ENCODE measurements at regions not wholly inside any gene's neighbourhood (a gene's known extent, or its start where the extent isn't known, plus 50 kb on each side); places are given as distances from the start of the nearest gene placed in this dataset.
"Not testable (repeated sequence)": the region's sequence is repeated elsewhere in the genome, so short reads cannot be mapped to it uniquely, and the experiment has no call there.

DNA sequence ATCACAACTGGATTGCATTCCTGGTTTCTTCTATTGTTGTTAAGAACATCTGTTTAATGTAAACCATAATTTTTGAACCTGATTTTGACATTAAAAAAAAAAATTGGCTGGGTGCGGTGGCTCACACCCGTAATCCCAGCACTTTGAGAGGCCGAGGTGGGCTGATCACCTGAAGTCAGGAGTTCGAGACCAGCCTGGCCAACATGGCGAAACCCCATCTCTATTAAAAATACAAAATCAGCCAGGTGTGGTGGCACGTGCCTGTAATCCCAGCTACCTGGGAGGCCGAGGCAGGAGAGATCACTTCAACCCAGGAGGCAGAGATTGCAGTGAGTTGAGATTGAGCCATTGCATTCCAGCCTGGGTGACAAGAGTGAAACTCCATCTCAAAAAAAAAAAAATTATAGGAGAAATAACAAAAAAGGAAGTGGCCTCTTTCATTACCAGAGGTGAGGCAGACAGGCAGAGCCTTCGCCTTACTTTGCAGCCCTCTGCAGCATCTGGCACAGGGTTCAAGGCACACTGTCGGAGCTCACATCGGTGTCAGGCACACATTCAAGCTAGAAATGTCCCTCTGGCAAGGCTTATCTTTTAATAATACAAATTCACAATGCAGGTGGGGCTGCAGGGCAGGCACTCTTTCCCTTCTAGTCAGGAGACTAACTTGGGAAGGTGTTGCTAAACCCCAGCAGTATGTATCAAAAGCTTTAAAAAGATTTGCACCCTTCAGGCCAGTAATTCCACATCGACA, 108.5 kb downstream of the TUBA3C start:
- H3K4me3 Mint-ChIP-seq; H3K36me3 Mint-ChIP-seq (ENCODE audit: low read depth); H3K27ac Mint-ChIP-seq; H3K4me1 Mint-ChIP-seq (ENCODE audit: low read depth); H3K27me3 Mint-ChIP-seq; intact Hi-C loops (cut with micrococcal nuclease): not testable (repeated sequence)
- peaks cover 20% of the 10 kb centered on the region for H3K9me3 Mint-ChIP-seq

- Mint-ChIP-seq H3K36me3 (ENCODE audit: low read depth) (no peaks in the 10 kb centered on the region), H3K4me1 (ENCODE audit: low read depth) (no peaks in the 10 kb centered on the region), H3K27me3 (no peaks in the 10 kb centered on the region), H3K9me3 (peaks cover 20% of the 10 kb centered on the region), H3K4me3 (no peak overlapping the region), H3K27ac (no peak overlapping the region)
- intact Hi-C loops (cut with micrococcal nuclease): no loop called here
Observed at GRCh38 chr13:19072543-19072942, 109.1 kb downstream of the TUBA3C start.

- Mint-ChIP-seq H3K4me1 (ENCODE audit: low read depth) (no peaks in the 10 kb centered on the region), H3K27ac (no peak overlapping the region), H3K36me3 (ENCODE audit: low read depth) (no peaks in the 10 kb centered on the region), H3K4me3 (no peak overlapping the region), H3K27me3 (no peaks in the 10 kb centered on the region), H3K9me3 (peaks cover 20% of the 10 kb centered on the region)
- intact Hi-C loops (cut with micrococcal nuclease): no loop called here
Observed at GRCh38 chr13:19071161-19071936, 110.3 kb downstream of the TUBA3C start.

DNA sequence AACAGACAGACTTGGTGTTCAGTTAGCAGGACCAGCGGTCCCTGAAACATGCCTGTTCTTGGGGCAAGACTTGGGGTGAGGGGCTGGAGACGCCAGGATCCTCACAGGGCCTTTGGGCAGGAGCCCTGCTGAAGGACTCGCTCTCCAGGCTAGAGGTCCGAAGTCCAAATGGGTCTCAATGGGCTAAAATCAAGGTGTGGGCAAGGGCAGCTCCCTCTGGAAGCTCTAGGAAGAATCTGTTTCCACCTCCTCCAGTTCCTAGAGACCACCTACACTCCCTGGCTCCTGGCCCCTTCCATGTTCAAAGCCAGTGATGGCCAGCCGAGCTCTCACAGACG, 111.3 kb downstream of the TUBA3C start:
- Mint-ChIP-seq H3K9me3 (peaks cover 15% of the 10 kb centered on the region), H3K36me3 (ENCODE audit: low read depth) (no peaks in the 10 kb centered on the region), H3K27ac (no peak overlapping the region), H3K27me3 (no peaks in the 10 kb centered on the region), H3K4me3 (no peak overlapping the region), H3K4me1 (ENCODE audit: low read depth) (no peaks in the 10 kb centered on the region)
- intact Hi-C loops (cut with micrococcal nuclease): no loop called here

- Mint-ChIP-seq H3K4me3 (no peak overlapping the region), H3K36me3 (ENCODE audit: low read depth) (no peaks in the 10 kb centered on the region), H3K9me3 (peaks cover 11% of the 10 kb centered on the region), H3K27me3 (no peaks in the 10 kb centered on the region), H3K27ac (no peak overlapping the region), H3K4me1 (ENCODE audit: low read depth) (no peaks in the 10 kb centered on the region)
- intact Hi-C loops (cut with micrococcal nuclease): no loop called here
Observed at GRCh38 chr13:19069684-19070397, 111.8 kb downstream of the TUBA3C start.

DNA sequence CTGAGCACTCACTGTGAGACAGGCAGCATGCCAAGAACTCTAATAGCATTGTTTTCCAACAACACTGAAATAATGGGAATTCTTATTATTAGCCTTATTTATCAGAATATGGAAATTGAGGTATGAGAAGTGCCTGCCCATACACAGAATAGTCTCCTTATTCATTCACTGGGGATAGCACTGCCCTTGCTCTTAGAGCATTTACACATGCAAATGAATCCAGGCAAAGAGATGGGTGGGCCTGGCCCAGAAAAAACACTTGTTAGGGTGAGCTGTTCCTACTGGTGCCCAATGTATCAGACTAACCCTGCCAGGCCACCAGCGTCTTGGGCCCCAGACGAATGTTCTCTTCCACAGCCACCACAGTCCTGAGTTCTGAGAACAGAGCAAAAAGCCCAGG, 112.9 kb downstream of the TUBA3C start:
- Mint-ChIP-seq H3K27me3 (no peaks in the 10 kb centered on the region), H3K36me3 (ENCODE audit: low read depth) (no peaks in the 10 kb centered on the region)

DNA sequence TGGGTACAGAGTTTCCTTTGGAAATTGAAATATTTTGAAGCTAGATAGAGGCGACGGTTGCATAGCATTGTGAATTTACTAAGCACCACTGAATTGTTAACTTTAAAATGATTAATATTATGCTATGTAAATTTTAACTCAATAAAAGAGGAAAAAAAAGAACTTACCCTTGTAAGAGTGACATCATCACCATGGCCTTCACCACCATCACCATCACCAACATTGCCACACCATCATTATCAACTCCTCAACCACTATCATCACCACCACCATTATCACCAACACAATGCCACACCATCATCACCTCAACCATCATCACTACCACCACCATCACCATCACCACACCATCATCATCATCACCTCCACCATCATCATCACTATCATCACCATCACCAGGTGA, 113.9 kb downstream of the TUBA3C start:
- intact Hi-C loops (cut with micrococcal nuclease): no loop called here
- Mint-ChIP-seq H3K4me3 (no peak overlapping the region), H3K4me1 (ENCODE audit: low read depth) (no peaks in the 10 kb centered on the region), H3K36me3 (ENCODE audit: low read depth) (no peaks in the 10 kb centered on the region), H3K9me3 (peaks cover 18% of the 10 kb centered on the region), H3K27me3 (no peaks in the 10 kb centered on the region), H3K27ac (no peak overlapping the region)

More for the DNA sequence above, 112.9 kb downstream of the TUBA3C start:
- Mint-ChIP-seq H3K4me3 (no peak overlapping the region), H3K4me1 (ENCODE audit: low read depth) (no peaks in the 10 kb centered on the region), H3K9me3 (peaks cover 13% of the 10 kb centered on the region), H3K27ac (no peak overlapping the region)
- intact Hi-C loops (cut with micrococcal nuclease): no loop called here

GRCh38 chr13:19062801-19063200, 118.8 kb downstream of the TUBA3C start:
- H3K27me3 Mint-ChIP-seq: no peaks in the 10 kb centered on the region
- H3K4me3 Mint-ChIP-seq: no peak overlapping the region
- H3K36me3 Mint-ChIP-seq (ENCODE audit: low read depth): no peaks in the 10 kb centered on the region

DNA sequence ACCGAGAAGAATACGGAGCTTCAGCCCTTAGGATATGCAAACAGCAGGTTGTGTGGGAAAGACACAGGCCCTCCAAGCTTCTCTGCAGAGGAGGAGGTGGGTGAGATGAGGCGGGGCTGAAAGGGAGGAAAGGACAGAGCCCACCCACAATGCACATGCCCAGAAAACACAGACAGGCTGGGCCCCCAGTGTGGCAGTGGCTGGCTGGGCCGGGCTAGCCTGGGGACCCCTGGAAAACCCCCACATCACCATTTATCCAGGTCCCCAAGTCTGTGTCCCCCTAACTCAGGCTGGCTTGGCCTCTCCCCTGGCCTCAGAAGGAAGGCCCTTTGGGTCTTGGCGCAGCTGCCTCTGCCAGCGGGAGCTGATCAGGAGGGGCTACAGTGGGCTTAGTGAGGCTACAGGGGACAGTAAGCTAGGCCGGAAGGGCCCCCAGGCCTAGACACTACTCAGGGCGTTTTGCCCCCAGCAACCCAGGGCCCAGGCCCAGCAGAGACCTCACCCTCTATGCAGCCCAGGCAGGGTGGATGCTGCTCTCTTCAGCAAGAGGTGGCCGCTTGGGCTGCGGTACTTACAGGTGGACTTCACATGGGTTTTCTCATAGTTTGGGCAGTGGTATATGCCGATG, 119.5 kb downstream of the TUBA3C start:
- no peak overlapping the region for H3K27ac Mint-ChIP-seq
- no peaks in the 10 kb centered on the region for H3K27me3 Mint-ChIP-seq
- H3K9me3 Mint-ChIP-seq: peaks cover 73% of the 10 kb centered on the region
- no peaks in the 10 kb centered on the region for H3K4me1 Mint-ChIP-seq (ENCODE audit: low read depth)
- H3K36me3 Mint-ChIP-seq (ENCODE audit: low read depth): no peaks in the 10 kb centered on the region
- intact Hi-C loops (cut with micrococcal nuclease): no loop called here
- H3K4me3 Mint-ChIP-seq: no peak overlapping the region

More at GRCh38 chr13:19062801-19063200, 118.8 kb downstream of the TUBA3C start:
- H3K27ac Mint-ChIP-seq: no peak overlapping the region
- no peaks in the 10 kb centered on the region for H3K4me1 Mint-ChIP-seq (ENCODE audit: low read depth)
- intact Hi-C loops (cut with micrococcal nuclease): no loop called here
- H3K9me3 Mint-ChIP-seq: peaks cover 66% of the 10 kb centered on the region

GRCh38 chr13:19061278-19061677, 120.3 kb downstream of the TUBA3C start:
- no peaks in the 10 kb centered on the region for H3K36me3 Mint-ChIP-seq (ENCODE audit: low read depth)
- no peak overlapping the region for H3K27ac Mint-ChIP-seq
- peaks cover 81% of the 10 kb centered on the region for H3K9me3 Mint-ChIP-seq
- intact Hi-C loops (cut with micrococcal nuclease): no loop called here
- no peaks in the 10 kb centered on the region for H3K27me3 Mint-ChIP-seq
- H3K4me1 Mint-ChIP-seq (ENCODE audit: low read depth): no peaks in the 10 kb centered on the region
- H3K4me3 Mint-ChIP-seq: no peak overlapping the region

DNA sequence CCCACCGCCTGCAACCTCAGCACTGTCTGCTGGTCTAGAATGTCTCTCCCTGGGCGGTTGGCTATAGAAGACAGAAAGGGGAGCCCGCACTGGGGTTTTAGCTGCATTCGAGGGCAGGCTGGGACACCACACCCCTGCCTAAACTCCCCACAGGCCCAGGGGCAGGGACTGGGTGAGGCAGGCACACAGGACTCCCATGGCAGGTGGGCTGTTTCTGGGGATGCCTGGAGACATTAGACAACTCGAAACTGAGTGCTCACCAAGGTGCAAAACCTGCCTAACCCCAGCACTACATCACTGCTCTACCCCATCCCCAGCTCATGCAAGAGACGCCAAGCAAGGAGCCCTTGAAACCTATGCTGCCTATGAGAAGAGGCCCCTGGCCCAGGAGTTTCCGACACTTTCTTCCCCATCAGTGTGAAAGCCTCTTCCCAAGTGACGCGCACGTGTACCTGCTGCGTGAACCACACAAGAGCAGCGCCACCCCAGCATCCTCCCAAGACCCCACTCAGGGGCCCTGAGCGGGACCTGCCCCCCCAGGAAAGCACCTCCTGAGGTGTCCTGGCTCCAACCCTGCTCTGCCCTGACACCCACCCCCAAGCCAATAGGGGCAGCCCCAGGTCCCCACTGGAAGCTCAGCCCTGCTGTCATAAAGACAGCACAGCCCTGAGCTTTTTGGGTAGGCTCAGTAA, 121.2 kb downstream of the TUBA3C start:
- no peaks in the 10 kb centered on the region for H3K4me1 Mint-ChIP-seq (ENCODE audit: low read depth)
- H3K9me3 Mint-ChIP-seq: peaks cover 85% of the 10 kb centered on the region
- H3K4me3 Mint-ChIP-seq: no peak overlapping the region
- H3K27ac Mint-ChIP-seq: no peak overlapping the region
- intact Hi-C loops (cut with micrococcal nuclease): no loop called here
- H3K27me3 Mint-ChIP-seq: no peaks in the 10 kb centered on the region
- H3K36me3 Mint-ChIP-seq (ENCODE audit: low read depth): no peaks in the 10 kb centered on the region

DNA sequence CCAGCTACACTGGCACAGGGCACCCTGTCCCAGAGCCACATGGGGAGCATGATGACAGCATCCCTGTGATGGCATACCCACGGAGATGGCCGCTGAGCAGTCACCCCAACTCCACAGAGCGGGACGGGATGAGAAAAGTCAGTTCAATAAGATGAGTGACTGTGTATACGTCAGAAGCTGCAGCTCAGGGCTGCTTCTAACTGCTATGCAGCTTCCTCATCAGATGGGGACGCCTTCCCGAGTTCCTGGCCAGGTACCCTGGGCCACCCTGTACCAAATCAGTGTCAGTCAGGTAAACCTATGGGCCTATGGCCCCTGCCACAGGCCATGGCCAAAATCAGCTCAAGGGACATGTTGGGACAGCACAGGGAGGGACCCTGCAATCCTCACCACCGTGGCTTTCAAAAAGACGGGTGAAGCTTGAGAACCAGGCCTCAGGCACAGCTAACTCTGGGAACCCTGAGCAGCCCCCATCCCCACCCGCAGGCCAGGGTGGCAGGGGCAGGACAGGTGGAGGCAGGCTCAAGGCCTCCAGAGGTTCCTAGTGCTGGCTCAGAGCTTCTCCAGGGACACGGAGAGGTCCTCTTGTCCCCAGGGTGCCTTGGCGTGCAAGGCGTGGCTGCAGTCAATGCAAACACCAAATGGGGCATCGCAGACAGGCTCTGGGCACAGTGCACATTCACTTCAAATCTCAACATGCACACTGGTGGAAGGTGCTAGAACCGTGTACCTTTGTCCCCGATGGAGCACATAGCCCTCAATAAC, 122.4 kb downstream of the TUBA3C start:
- H3K36me3 Mint-ChIP-seq (ENCODE audit: low read depth): no peaks in the 10 kb centered on the region
- H3K4me3 Mint-ChIP-seq: no peak overlapping the region
- intact Hi-C loops (cut with micrococcal nuclease): no loop called here
- H3K27me3 Mint-ChIP-seq: no peaks in the 10 kb centered on the region
- H3K4me1 Mint-ChIP-seq (ENCODE audit: low read depth): no peaks in the 10 kb centered on the region
- peaks cover 77% of the 10 kb centered on the region for H3K9me3 Mint-ChIP-seq
- H3K27ac Mint-ChIP-seq: no peak overlapping the region

- intact Hi-C loops (cut with micrococcal nuclease): no loop called here
- Mint-ChIP-seq H3K27ac (no peak overlapping the region), H3K4me3 (no peak overlapping the region), H3K9me3 (peaks cover 71% of the 10 kb centered on the region), H3K27me3 (no peaks in the 10 kb centered on the region), H3K36me3 (ENCODE audit: low read depth) (no peaks in the 10 kb centered on the region), H3K4me1 (ENCODE audit: low read depth) (no peaks in the 10 kb centered on the region)
Observed at GRCh38 chr13:19058566-19058965, 123.1 kb downstream of the TUBA3C start.
